Activated CD8-positive, alpha-beta memory T cell treated with anti-CD3 and anti-CD28 coated beads, Interleukin-2, amount 50 U/mL, for 24 hours (primary cell): ENCODE measurements at regions not wholly inside any gene's neighbourhood (a gene's known extent, or its start where the extent isn't known, plus 50 kb on each side); places are given as distances from the start of the nearest gene placed in this dataset.

Experiments
- DNase-seq: peaks from one replicate; pipeline ENCODE4 v3.0.0-alpha.2; 2020; ENCODE audit errors: extremely low read depth

DNA sequence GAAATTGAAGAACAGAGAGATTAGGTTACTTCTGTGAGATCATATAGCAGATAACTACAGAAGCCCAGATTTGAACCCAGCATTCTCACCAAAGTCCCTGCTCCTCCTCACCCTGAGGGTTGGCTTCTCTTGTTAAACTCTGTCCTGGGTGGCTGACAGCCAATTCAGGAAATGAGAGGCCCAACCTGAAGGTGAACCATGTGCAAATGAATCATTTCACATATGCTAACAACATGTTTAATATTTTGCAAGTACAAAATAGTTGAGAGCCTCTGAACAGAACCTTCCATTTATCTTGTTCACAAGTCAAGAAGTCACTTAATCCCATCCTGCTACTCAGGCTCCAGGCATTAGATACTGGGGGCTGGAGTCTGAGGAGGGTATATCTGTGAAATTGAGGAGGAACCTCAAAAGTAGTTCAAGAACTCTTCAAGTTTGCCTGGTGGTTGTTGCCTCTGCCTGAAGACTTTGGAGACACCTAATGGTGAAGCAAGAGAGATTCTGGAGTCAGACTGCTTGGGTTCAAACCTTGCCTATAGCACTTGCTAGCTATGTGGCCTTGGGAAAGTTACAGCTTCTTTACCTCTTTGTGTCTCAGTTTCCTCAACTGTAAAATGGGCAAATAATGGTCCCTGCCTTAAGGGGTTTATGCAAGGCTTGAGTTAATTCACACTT lies 564.0 kb downstream of the PSAT1 start:
- DNase-seq: no peak

DNA sequence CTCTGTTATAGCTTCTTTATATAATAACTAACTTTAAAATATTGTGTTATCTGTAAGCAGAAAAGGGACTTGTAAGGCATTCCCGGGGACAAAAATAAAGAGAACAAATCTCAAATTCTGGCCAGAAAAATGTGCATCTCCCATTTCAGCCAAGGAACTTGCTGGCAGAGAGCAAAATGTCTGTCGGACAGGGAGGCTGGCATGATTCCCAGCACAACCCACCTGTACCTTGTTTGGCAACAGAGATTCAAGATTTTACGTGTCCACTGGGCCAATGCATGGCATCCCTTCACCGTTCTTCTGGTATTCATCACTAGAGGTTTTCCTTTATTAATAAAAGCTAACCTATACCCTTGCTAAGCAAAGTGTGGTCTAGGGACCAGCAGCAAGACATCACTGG lies 566.6 kb downstream of the PSAT1 start:
- no peak for DNase-seq

- no peak for DNase-seq
Measured at GRCh38 chr9:78865737-78866136, 568.8 kb downstream of the PSAT1 start.

GRCh38 chr9:78866207-78867132 lies 569.5 kb downstream of the PSAT1 start:
- DNase-seq: no peak

DNA sequence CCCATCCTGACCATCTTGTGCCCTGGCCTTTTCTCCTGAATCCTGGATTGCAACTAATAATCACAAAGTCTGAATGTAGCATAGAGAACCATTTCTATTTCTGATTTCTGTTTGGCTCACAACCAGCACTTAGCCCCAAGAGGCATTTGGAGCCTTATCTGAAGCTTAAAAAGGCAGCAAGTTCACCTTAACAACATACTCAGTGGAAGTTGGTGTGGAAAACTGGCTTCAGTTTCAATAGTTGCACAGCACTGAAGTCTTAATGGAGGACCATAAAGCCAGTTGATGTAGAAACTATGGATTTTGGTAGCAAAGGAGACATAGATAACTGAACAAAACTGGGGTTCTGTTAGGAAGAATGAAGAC lies 574.1 kb downstream of the PSAT1 start:
- DNase-seq: no peak

GRCh38 chr9:78871452-78872331 lies 574.8 kb downstream of the PSAT1 start:
- DNase-seq: no peak

GRCh38 chr9:78874061-78874460 lies 577.1 kb downstream of the PSAT1 start:
- no peak for DNase-seq

DNA sequence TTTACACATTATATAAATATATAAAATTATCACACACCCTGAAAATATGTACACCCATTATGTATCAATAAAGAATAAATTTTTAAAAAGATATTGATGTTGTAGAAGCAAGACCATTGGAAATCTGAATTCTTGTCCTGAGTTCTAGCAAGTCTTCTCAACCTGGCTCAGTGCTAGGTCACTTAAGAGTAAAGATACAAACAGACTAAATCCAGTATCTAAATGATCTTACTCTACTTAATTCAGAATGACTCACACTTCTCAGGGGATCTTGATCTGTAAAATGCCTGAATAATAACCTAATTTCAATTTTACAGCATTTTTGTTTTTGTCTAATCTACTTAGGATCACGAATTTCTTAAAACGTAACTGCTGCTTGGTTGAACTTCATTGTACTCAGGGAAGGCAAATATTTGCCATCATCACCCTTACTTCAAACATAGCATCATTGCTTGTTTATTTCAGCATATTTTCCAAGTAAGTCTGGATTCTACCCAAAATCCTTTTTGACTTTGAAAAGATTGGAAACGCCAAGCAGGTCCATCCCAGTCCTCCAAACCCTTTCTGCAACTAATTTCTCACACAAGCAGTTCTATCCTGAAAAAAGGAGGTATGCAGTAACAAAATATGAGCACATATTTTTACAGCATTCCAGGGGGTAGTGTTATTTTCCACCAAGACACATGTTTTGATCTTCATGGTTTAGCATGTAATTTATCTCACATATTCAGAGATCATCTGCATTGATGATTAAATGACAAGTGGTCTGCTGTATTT lies 582.6 kb downstream of the PSAT1 start:
- DNase-seq: no peak

GRCh38 chr9:78881295-78881694 lies 584.4 kb downstream of the PSAT1 start:
- DNase-seq: no peak

GRCh38 chr9:78882481-78882880 lies 585.6 kb downstream of the PSAT1 start:
- no peak for DNase-seq

- DNase-seq: no peak
Measured at GRCh38 chr9:78884611-78885150, 587.8 kb downstream of the PSAT1 start.

GRCh38 chr9:78892182-78892581 lies 595.3 kb downstream of the PSAT1 start:
- DNase-seq: no peak

DNA sequence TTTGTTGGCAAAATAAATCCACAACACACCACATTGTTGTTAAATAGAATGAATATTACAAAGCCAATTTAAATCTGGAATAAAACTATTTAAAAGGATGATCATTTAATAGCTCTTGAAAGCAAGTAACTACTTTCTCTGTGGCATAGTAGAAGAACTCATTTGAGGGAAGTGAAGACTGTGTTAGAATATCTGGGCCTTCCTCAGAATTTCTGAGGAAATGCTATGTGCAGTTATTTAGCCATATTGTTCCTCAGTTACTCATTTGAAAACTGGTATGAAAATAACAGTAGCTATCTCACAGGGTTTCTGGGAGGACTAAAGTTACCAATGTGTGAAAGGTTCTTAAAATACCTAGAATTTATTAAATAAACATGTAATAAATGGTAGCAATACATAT lies 595.8 kb downstream of the PSAT1 start:
- DNase-seq: no peak

- no peak for DNase-seq
Measured at GRCh38 chr9:78893774-78894401, 597.0 kb downstream of the PSAT1 start.

DNA sequence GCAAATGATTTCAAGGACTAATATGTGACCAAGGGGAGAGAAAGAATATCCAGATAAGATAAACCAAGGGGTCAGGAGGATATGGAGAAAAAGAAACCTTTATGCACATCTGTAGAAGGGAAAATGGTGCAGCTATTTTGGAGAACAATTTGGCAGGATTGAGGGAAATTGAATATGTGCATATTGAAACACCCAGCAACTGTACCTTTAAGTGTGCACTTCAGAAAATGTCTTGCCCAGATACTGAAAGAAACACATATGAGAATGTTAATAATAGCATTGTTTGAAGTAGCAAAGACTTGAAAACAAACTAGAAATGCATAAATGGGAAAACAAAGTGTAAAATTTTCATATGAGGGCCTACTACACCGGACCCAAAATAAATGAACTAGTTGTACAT lies 599.6 kb downstream of the PSAT1 start:
- DNase-seq: no peak

DNA sequence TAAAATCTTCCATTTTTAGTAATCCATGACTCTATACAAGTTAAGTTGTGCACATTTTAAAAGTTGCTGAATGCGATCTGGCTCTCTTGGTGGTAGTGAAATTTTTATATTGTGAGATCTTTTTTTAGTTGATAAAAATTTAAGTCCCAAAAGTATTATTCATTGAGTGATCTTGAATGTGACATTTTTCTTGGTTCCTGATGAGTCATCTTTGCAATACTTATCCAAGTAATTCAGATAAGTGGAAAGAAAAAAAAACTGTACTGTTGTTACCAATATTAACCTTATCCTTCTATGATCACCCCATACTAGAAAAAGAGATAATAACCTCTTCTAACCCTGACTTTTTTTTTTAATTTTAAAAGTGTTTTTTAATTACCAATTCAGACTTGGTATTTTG lies 601.3 kb downstream of the PSAT1 start:
- no peak for DNase-seq

- no peak for DNase-seq
Measured at GRCh38 chr9:78899006-78899405, 602.1 kb downstream of the PSAT1 start.

GRCh38 chr9:78900500-78900899 lies 603.6 kb downstream of the PSAT1 start:
- DNase-seq: no peak

DNA sequence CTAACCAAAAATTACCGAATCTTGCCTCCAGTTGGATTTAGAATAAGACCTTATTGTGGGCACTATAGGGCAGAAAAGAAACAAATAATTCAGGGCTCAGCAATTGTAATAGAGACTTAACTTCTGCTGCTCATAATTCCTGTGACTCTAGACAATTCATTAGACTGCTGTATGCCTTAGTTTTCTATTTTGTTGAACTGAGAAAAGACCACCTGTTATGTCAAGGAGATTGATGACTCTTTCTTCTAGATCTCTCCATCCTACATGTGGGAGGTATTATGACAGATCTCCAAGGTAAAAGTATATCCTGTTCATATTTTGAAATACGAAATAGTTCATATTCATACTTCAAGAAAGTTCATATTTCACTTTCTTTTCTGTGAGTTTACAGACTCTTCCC lies 605.1 kb downstream of the PSAT1 start:
- DNase-seq: no peak

DNA sequence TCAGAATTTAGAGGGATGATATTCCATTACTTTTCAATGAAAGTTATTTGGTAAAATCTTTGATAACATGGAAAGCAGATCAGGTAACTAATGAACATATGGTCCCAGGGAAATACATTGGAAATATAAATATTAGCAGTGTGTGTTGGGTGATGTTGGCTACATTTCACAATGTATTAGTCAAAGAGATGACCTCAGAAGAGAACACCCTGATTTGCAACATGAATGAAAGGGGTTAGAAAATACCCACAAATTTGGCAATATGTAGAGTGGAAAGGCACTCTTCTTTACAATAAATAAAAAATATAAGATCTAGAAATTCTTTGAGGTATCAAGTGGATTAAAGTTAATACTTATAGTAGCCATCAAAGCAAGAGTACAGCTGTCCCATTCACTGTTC lies 606.7 kb downstream of the PSAT1 start:
- no peak for DNase-seq

DNA sequence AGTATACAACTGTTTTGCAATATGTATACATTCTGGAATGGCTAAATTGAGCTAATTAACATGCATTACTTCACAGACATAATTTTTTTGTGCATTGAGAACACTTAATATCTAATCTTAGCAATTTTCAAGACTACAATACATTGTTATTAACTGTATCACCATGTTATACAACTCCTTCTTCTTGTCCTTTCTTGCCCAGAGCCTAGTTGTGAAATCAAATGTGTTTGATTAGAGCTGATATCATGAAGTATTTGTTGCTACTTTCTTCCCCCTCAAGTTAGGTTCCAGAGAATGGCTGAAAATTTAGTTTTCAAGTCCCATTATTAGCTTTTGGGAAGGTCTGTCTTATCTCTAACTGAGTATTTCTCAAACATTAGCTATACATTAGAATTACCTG lies 607.8 kb downstream of the PSAT1 start:
- no peak for DNase-seq
